ENCODE measurements at regions not wholly inside any gene's neighbourhood (a gene's known extent, or its start where the extent isn't known, plus 50 kb on each side); places are given as distances from the start of the nearest gene placed in this dataset.

DNA sequence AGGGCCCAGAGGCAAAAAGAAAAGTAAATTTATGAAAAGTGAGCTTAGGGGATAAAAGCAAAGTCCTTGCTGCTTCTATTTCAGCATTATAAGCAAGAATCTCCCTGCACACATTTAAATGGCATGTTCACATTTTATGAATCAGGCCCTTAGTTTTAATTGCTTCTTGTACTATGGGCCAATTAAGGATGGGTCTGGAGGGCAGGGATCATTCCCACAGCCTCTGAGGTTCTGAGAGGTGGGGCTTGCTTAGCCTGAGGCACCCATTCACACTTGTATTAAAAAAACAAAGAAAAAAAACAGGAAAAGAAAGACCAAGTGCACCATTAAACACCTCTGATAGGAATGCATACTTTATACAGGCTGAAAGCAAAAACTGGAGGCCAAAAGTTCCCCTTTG lies 565.1 kb downstream of the BCL11A start:
- ATAC-seq: no peak
- Mint-ChIP-seq H3K9me3 (no peaks in the 10 kb centered on the region), H3K4me3 (no peak overlapping the region), H3K27me3 (ENCODE audit: low read depth) (no peaks in the 10 kb centered on the region), H3K36me3 (ENCODE audit: insufficient read depth) (no peaks in the 10 kb centered on the region), H3K4me1 (ENCODE audit: low read depth) (no peaks in the 10 kb centered on the region)
- no peak for DNase-seq

DNA sequence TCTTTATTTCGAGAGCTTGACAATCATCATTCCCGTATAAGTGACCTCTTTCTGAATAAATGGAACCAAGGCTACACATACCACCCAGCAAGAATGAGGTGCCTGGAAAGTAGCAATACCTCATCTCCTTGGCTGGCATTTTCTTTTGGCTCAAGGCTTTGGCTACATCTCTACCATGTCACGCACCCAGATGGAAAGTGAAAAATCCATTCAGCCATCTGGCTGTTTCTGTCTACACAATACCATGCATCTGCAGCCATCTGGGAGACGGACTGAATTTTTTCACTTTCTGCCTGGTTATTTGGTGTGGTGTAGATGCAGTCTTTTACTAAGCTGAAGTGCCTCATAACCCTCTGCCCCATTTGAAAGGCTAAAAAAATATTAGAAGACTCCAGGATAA lies 566.9 kb downstream of the BCL11A start:
- ATAC-seq: no peak
- DNase-seq: no peak
- no peaks in the 10 kb centered on the region for H3K27me3 Mint-ChIP-seq (ENCODE audit: low read depth)
- H3K4me3 Mint-ChIP-seq: no peak overlapping the region
- no peaks in the 10 kb centered on the region for H3K9me3 Mint-ChIP-seq
- H3K4me1 Mint-ChIP-seq (ENCODE audit: low read depth): no peaks in the 10 kb centered on the region
- H3K36me3 Mint-ChIP-seq (ENCODE audit: insufficient read depth): no peaks in the 10 kb centered on the region

DNA sequence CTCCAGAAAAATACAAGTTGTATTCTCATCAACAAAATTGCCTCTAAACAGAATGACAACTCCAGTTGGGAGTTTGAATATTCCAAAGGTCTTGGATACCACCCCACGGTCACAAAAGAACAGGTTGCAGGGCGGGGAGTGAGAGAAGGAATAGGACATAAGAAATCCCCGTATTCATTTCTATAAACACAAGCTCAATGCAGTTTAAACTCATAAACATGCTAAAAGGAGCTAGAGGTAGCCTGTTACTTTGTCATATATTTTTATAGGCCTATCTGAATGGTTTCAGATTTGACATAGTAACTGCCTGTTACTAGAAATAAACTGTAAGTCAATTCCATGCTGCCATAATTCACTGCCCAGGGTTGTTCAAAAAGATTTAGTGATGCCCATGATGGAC lies 567.5 kb downstream of the BCL11A start:
- no peak overlapping the region for H3K4me3 Mint-ChIP-seq
- no peaks in the 10 kb centered on the region for H3K27me3 Mint-ChIP-seq (ENCODE audit: low read depth)
- H3K4me1 Mint-ChIP-seq (ENCODE audit: low read depth): no peaks in the 10 kb centered on the region

DNA sequence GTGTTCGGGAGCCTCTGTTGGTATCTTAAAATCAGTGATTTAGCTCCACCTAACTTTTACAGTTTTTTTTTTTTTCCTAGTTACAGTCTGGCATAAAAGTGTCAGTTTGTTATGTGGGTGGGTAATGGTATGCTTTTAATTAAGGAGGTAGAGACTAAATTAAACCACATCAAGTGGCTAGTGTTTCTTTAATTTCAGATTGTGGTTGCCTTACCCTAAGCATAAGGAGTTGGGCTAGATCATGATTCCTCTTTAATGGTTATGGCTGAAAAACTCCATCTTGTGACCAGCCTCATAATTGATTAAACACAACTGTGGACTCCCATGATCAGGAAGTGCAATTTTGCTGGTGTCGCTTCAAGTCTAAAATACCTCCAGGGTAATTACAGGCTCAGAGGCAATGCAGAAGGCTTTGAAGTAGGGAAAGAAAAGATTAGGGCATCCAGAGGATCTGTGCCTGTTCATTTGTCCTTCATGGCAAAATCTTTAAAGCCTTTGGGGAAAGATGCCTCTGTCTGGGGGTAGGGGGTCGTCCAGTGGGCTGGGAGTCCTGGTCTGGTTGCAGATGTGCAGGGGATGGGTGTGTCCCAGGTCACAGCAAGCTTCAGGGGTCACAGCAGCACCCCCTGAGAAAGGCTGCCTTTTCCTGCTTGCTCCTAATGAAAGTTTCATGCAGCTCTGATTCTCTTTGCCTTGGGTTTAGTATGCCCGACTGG lies 579.2 kb downstream of the BCL11A start:
- Mint-ChIP-seq H3K4me1 (ENCODE audit: low read depth) (peaks cover 2% of the 10 kb centered on the region), H3K36me3 (ENCODE audit: insufficient read depth) (no peaks in the 10 kb centered on the region), H3K4me3 (no peak overlapping the region), H3K9me3 (no peaks in the 10 kb centered on the region), H3K27me3 (ENCODE audit: low read depth) (no peaks in the 10 kb centered on the region)
- ATAC-seq: no peak
- no peak for DNase-seq

More for the DNA sequence above, 567.5 kb downstream of the BCL11A start:
- ATAC-seq (no peak), DNase-seq (no peak)
- Mint-ChIP-seq H3K9me3 (no peaks in the 10 kb centered on the region), H3K36me3 (ENCODE audit: insufficient read depth) (no peaks in the 10 kb centered on the region)

DNA sequence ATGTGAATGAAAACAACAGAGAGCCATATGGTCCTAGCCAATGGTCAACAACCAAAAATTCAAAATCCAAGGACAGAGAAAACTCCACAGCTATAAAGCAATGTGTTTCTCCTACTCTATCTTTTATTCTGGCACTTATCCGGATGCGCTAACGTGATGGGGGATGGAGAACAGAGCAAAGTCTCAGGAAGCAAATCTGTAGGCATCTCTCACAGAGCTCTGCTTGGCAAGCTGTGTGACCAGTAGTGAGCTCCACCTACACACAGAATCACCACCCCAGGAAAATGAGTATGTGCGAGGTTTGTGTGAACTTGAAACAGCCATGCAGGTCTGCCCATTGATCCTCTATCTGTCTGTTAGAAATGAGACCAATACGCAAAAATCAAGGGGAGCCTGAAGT lies 584.3 kb downstream of the BCL11A start:
- ATAC-seq: no peak
- H3K9me3 Mint-ChIP-seq: no peaks in the 10 kb centered on the region
- H3K27me3 Mint-ChIP-seq (ENCODE audit: low read depth): no peaks in the 10 kb centered on the region
- DNase-seq: no peak
- H3K36me3 Mint-ChIP-seq (ENCODE audit: insufficient read depth): no peaks in the 10 kb centered on the region
- H3K4me1 Mint-ChIP-seq (ENCODE audit: low read depth): peaks cover 2% of the 10 kb centered on the region
- H3K4me3 Mint-ChIP-seq: no peak overlapping the region

DNA sequence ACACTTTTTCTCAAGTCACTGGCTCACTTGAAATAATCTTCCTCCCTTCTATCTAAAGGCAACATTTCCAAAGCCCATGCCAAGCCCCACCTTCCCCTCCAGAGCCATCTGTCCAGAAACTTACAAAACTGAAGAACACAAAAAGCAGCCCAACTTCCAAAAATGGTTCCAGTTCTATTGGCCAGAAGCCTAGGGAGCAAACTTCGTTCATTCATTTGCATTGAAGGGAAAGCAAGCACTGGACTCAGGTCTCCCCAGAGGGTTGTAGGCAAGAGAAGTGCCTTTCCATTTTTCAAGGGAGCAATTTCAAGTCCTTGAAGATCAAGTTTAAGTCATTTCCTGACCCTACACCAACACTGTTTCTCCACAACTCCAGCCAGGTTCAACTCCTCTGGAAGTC lies 585.0 kb downstream of the BCL11A start:
- no peak for DNase-seq
- Mint-ChIP-seq H3K4me1 (ENCODE audit: low read depth) (no peaks in the 10 kb centered on the region), H3K27me3 (ENCODE audit: low read depth) (no peaks in the 10 kb centered on the region), H3K36me3 (ENCODE audit: insufficient read depth) (no peaks in the 10 kb centered on the region), H3K4me3 (no peak overlapping the region), H3K9me3 (no peaks in the 10 kb centered on the region)
- no peak for ATAC-seq

DNA sequence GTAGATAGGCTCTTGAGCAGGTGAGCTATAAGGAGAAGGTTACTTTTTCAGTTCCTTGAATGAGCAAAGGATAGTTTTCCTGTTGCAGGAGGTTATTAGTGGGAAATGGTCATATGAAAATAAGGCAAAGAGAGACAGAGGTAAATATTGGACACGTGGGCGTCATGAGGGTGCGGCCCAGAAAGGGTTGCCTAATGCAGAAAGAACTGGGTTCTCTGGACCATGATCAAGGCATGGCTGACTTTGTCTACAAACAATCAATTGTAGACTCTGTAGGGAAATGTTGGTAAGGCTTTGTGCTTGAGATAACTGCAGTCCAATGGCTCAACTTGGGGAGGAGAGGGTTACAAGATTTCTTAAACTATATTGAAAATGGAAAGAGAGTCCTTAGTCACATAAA lies 585.8 kb downstream of the BCL11A start:
- Mint-ChIP-seq H3K36me3 (ENCODE audit: insufficient read depth) (no peaks in the 10 kb centered on the region), H3K9me3 (no peaks in the 10 kb centered on the region), H3K4me1 (ENCODE audit: low read depth) (no peaks in the 10 kb centered on the region), H3K4me3 (no peak overlapping the region), H3K27me3 (ENCODE audit: low read depth) (no peaks in the 10 kb centered on the region)
- DNase-seq (no peak), ATAC-seq (no peak)

DNA sequence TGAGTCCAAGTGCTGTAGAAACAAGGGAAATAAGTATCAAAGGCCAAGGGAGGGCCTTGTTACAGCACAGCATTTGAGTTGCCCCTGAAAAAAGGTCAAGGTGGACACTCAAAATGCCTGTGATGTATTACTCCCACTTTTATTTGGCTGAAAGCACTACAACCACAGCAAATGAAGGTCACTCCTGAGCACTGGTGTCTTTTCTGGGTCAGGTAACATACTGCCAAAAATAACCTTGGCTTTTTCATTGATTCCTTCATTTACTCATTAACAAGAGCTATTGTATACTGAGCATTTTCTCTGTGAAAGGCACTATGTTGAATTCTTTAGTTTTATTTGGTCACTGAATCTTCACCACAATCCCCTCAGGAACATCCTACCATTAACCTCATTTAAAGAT lies 590.3 kb downstream of the BCL11A start:
- ATAC-seq (no peak), DNase-seq (no peak)
- Mint-ChIP-seq H3K36me3 (ENCODE audit: insufficient read depth) (no peaks in the 10 kb centered on the region), H3K4me1 (ENCODE audit: low read depth) (no peaks in the 10 kb centered on the region), H3K27me3 (ENCODE audit: low read depth) (no peaks in the 10 kb centered on the region), H3K4me3 (no peak overlapping the region), H3K9me3 (no peaks in the 10 kb centered on the region)

DNA sequence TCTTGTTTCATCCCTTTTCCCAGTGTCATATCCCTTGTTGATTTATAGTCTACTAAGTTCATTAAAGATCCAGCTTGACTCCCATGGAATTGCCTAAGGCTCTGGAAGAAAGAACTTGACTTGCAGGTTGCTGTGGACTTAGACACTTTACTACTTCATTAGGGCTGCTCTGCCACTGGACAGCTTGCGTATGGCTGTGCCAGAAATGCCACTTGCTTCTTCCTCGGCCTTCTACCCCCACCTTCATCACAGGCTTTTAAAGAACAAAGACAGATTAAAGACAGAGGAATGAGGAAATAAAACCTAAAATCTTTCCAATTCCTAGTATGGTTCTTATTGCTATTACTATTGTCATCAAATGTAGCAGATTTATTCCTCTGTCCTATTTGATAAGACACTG lies 591.7 kb downstream of the BCL11A start:
- Mint-ChIP-seq H3K9me3 (no peaks in the 10 kb centered on the region), H3K4me1 (ENCODE audit: low read depth) (no peaks in the 10 kb centered on the region), H3K36me3 (ENCODE audit: insufficient read depth) (no peaks in the 10 kb centered on the region), H3K27me3 (ENCODE audit: low read depth) (no peaks in the 10 kb centered on the region), H3K4me3 (no peak overlapping the region)
- DNase-seq (no peak), ATAC-seq (no peak)

DNA sequence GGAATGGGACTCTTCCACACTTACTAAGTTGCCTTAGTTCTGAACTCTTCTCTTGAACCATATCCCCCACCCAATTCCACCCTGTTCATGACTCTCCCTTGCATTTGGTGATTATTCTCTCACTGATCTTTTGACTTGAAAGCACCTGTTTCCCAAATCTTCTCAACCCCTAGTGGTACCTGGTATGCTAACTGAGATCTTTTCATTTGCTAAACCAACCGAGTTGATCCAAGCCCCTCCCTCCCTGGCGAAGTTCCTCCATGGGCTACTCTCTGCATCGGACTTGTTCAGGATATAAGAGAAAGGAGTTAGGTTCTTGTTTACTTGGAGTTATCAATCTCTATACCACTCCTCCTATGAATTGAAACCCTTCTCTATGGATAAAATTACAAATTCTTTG lies 593.5 kb downstream of the BCL11A start:
- Mint-ChIP-seq H3K27me3 (ENCODE audit: low read depth) (no peaks in the 10 kb centered on the region), H3K36me3 (ENCODE audit: insufficient read depth) (no peaks in the 10 kb centered on the region), H3K9me3 (no peaks in the 10 kb centered on the region), H3K4me3 (no peak overlapping the region), H3K4me1 (ENCODE audit: low read depth) (no peaks in the 10 kb centered on the region)
- ATAC-seq (no peak), DNase-seq (no peak)

DNA sequence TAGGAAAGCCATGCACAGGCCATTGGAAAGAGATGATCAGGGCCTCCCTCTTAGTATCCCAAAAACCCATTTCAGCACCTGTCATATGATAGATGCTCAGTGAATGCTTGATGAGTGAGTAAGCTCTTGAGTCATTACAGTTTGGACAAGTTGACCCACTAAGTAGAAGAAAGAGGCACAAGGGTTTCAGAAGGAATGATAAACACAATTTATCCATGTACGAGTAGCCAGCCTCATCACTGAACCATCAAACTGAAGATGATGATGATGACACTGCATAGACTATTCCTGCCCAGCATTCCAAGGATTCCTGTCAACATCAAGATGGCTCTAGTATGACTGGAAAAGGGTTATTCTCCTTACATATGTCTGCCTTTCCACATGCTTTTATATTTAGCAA lies 596.0 kb downstream of the BCL11A start:
- ATAC-seq (no peak), DNase-seq (no peak)
- no peaks in the 10 kb centered on the region for H3K36me3 Mint-ChIP-seq (ENCODE audit: insufficient read depth)
- H3K4me1 Mint-ChIP-seq (ENCODE audit: low read depth): no peaks in the 10 kb centered on the region
- no peaks in the 10 kb centered on the region for H3K27me3 Mint-ChIP-seq (ENCODE audit: low read depth)
- no peaks in the 10 kb centered on the region for H3K9me3 Mint-ChIP-seq
- H3K4me3 Mint-ChIP-seq: no peak overlapping the region

DNA sequence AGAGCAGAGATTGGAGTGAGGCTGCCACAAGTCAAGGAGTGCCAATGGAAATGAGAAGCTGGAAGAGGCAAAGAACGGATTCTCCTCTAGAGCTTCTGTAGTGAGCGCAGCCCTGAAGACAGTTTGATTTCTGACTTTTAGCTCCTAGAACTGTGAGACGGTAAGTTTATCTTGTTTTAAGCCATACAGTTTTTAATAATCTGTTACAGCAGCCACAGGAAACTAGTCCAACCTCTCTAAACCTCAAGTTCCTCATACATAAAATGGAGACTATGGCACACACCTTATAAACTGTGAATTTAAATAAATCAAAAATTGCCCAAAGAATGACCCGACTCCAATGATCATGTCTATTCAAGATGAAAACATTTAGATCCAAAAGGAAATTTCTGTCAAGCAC lies 596.5 kb downstream of the BCL11A start:
- H3K9me3 Mint-ChIP-seq: no peaks in the 10 kb centered on the region
- ATAC-seq (no peak), DNase-seq (no peak)
- no peaks in the 10 kb centered on the region for H3K27me3 Mint-ChIP-seq (ENCODE audit: low read depth)
- no peak overlapping the region for H3K4me3 Mint-ChIP-seq
- no peaks in the 10 kb centered on the region for H3K4me1 Mint-ChIP-seq (ENCODE audit: low read depth)
- H3K36me3 Mint-ChIP-seq (ENCODE audit: insufficient read depth): no peaks in the 10 kb centered on the region

DNA sequence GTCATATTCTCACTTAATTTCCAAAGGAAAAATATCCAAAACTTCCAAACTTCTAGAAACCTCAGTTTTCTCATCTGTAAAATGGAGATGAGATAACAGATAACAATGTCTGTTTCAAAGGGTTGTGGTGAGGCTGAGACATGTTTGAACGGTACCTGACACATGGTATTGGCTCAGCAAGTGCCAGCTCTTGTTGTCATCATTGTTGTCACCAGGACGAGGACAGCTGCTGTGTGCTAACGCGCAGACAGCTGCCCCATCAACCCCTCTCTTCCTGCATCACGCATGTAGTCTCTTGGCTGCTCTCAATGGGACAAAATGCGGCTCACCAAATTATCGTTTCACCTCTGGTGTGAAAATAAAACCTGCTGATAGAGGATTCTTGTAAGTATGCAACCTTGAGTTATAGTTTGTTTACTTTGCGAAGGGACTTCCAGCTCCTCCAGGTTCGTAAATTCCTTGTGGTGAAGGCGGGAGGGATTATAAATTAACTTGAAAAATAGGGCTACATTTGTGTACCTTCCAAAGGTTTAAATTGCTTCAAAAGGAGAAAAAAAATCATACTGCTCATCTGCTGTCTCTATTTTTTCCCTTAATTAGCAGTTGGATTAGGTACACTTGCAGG lies 605.4 kb downstream of the BCL11A start:
- no peaks in the 10 kb centered on the region for H3K9me3 Mint-ChIP-seq
- ATAC-seq (no peak), DNase-seq (no peak)
- H3K36me3 Mint-ChIP-seq (ENCODE audit: insufficient read depth): no peaks in the 10 kb centered on the region
- H3K27me3 Mint-ChIP-seq (ENCODE audit: low read depth): peaks cover 2% of the 10 kb centered on the region
- no peaks in the 10 kb centered on the region for H3K4me1 Mint-ChIP-seq (ENCODE audit: low read depth)
- no peak overlapping the region for H3K4me3 Mint-ChIP-seq

DNA sequence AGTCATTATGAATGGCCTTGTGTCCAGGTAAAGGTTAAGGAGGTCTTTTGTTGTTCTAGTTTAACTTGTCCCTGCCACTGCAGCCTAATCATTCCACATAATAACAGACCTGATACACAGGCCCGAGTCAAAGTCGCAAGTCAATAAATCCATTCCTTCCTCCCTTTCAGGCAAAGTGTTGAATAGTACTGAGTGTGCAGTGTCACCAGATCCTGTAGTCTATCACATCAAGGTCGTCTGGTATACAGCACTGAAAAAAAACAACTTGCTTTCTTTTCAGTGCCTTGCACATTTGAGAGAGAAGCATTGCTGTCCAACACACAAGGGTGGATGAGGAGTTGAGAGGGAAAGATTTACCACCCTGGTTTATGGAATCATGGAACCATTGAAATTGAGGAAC lies 606.2 kb downstream of the BCL11A start:
- ATAC-seq: no peak
- no peaks in the 10 kb centered on the region for H3K9me3 Mint-ChIP-seq
- peaks cover 2% of the 10 kb centered on the region for H3K27me3 Mint-ChIP-seq (ENCODE audit: low read depth)
- H3K4me3 Mint-ChIP-seq: no peak overlapping the region
- no peaks in the 10 kb centered on the region for H3K4me1 Mint-ChIP-seq (ENCODE audit: low read depth)
- DNase-seq: no peak
- no peaks in the 10 kb centered on the region for H3K36me3 Mint-ChIP-seq (ENCODE audit: insufficient read depth)

DNA sequence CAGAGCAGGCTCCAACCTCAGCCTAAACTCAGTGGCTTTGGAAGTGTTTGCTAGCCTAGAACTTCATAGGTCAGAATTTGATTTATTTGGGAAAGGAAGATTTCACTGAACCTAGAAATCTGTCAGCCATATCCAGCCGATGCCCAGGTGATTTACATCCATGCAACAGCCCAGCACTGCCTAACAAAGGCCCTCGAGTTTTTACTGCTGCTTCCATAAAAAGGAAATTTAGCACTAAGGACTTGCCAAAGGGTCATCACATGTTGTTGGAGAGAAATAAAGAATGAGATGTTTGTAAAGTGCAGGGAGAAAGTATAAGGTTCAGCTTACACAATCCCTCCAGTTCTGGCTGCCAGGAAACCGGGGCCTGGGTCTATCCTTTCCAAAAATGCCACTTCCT lies 614.2 kb downstream of the BCL11A start:
- DNase-seq (no peak), ATAC-seq (no peak)
- no peaks in the 10 kb centered on the region for H3K4me1 Mint-ChIP-seq (ENCODE audit: low read depth)
- no peaks in the 10 kb centered on the region for H3K27me3 Mint-ChIP-seq (ENCODE audit: low read depth)
- H3K36me3 Mint-ChIP-seq (ENCODE audit: insufficient read depth): no peaks in the 10 kb centered on the region
- no peaks in the 10 kb centered on the region for H3K9me3 Mint-ChIP-seq
- no peak overlapping the region for H3K4me3 Mint-ChIP-seq

Measured in activated T-cell treated with anti-CD3 and anti-CD28 coated beads, Interleukin-2, amount 50 U/mL, for 4 hours (primary cell).